ENCODE measurements at regions not wholly inside any gene's neighbourhood (a gene's known extent, or its start where the extent isn't known, plus 50 kb on each side); places are given as distances from the start of the nearest gene placed in this dataset.

DNA sequence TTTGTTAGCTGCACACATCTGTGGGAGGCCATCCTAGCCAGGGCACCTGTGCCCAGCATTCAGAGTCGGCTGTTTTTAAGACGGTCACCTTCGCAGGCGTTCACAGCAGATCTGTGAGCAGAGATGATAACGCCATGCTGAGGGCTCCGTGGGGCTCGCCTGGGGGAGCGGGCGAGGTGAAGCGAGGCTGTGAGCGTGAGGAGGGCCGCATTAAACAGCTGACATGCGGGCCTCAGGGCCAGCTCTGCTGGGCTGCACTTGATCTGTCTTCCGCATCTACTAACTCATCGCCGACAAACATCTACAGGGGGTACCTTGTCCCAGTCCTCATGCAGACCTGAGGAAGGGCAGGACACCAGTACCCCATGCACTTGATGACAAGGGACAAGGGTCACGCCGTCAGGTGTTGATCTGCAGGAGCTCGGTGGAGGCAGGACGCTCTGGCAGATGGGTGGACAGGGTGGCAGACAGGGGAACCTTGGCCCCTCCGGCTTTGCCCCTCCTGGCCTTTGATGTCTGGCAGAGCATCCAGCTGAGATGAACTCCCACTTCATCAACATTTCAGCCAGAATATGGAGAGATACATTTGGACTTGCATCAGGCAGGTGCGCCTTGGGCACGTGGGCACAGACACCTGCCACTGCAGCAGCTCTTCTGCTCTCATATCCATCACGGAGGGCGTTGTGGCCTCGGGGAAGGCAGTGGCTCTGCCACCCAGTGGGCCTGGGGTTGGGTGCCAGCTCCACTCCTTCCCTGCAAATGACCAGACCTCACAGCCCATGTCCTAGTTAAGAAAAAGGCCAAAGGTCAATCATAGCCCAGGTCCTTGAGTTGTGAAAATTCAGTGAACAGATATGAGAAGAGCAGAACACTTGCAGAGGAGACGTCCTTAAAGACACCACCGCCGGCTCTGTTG lies 822.9 kb downstream of the BRD1 start:
- TF ChIP-seq, protein P1, sequence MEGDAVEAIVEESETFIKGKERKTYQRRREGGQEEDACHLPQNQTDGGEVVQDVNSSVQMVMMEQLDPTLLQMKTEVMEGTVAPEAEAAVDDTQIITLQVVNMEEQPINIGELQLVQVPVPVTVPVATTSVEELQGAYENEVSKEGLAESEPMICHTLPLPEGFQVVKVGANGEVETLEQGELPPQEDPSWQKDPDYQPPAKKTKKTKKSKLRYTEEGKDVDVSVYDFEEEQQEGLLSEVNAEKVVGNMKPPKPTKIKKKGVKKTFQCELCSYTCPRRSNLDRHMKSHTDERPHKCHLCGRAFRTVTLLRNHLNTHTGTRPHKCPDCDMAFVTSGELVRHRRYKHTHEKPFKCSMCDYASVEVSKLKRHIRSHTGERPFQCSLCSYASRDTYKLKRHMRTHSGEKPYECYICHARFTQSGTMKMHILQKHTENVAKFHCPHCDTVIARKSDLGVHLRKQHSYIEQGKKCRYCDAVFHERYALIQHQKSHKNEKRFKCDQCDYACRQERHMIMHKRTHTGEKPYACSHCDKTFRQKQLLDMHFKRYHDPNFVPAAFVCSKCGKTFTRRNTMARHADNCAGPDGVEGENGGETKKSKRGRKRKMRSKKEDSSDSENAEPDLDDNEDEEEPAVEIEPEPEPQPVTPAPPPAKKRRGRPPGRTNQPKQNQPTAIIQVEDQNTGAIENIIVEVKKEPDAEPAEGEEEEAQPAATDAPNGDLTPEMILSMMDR (IDR thresholded peaks at IDR 0.05), result no peak
- TF ChIP-seq, protein P2, sequence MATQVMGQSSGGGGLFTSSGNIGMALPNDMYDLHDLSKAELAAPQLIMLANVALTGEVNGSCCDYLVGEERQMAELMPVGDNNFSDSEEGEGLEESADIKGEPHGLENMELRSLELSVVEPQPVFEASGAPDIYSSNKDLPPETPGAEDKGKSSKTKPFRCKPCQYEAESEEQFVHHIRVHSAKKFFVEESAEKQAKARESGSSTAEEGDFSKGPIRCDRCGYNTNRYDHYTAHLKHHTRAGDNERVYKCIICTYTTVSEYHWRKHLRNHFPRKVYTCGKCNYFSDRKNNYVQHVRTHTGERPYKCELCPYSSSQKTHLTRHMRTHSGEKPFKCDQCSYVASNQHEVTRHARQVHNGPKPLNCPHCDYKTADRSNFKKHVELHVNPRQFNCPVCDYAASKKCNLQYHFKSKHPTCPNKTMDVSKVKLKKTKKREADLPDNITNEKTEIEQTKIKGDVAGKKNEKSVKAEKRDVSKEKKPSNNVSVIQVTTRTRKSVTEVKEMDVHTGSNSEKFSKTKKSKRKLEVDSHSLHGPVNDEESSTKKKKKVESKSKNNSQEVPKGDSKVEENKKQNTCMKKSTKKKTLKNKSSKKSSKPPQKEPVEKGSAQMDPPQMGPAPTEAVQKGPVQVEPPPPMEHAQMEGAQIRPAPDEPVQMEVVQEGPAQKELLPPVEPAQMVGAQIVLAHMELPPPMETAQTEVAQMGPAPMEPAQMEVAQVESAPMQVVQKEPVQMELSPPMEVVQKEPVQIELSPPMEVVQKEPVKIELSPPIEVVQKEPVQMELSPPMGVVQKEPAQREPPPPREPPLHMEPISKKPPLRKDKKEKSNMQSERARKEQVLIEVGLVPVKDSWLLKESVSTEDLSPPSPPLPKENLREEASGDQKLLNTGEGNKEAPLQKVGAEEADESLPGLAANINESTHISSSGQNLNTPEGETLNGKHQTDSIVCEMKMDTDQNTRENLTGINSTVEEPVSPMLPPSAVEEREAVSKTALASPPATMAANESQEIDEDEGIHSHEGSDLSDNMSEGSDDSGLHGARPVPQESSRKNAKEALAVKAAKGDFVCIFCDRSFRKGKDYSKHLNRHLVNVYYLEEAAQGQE (IDR thresholded peaks at IDR 0.05; ENCODE audit: insufficient read depth in 1 of 2, low read depth in 2 of 2, low read length in 1 of 2), result no peak
- TF ChIP-seq POLR2AphosphoS5 (IDR thresholded peaks at IDR 0.05; ENCODE audit: low read depth, low read length) (no peak), SIN3A (IDR thresholded peaks at IDR 0.05; ENCODE audit: borderline replicate concordance, insufficient read depth, low read depth, low read length) (no peak)

All from Panc1 (cell line).